Transverse colon (tissue), 4 donors: ENCODE measurements at regions not wholly inside any gene's neighbourhood (a gene's known extent, or its start where the extent isn't known, plus 50 kb on each side); places are given as distances from the start of the nearest gene placed in this dataset.

Experiments used
- DNase-seq: peaks from one replicate; pipeline ENCODE4 v3.0.0-alpha.2; 2019
- H3K27ac ChIP-seq, 4 donors: fragments of 200-600 bp; sonication (generic); 2 replicates each; pipeline ENCODE4 v1.5.1; 2016 to 2018; ENCODE audit warnings: inconsistent platforms in 4 of 4
- H3K27me3 ChIP-seq: fragments of 200-600 bp; sonication (generic); 2 replicates; pipeline ENCODE4 v1.5.1; 2017; ENCODE audit warnings: inconsistent platforms
- H3K36me3 ChIP-seq, 4 donors: fragments of 200-600 bp; sonication (generic); 2 replicates each; pipeline ENCODE4 v1.5.1; 2017 to 2019; ENCODE audit warnings: inconsistent platforms in 4 of 4
- H3K4me1 ChIP-seq, 4 donors: fragments of 200-600 bp; sonication (generic); 2 replicates each; pipeline ENCODE4 v1.5.1; 2017 to 2020; ENCODE audit warnings: inconsistent platforms in 4 of 4
- H3K4me3 ChIP-seq, 4 donors: fragments of 200-600 bp; sonication (generic); 1 replicate in 1 of 4; 2 replicates in 3 of 4; pipeline versions ENCODE4 v1.5.1 to v1.6.1; 2017 to 2019; ENCODE audit warnings: inconsistent platforms in 4 of 4
- H3K9me3 ChIP-seq, 2 donors: fragments of 200-600 bp; sonication (generic); 2 replicates each; pipeline ENCODE4 v1.5.1; 2017 to 2019; ENCODE audit warnings: inconsistent platforms in 2 of 2
- CTCF ChIP-seq, 5 experiments: fragments of 200-600 bp in 3 of 5; fragments of 450-650 bp in 2 of 5; sonication (generic) in 3 of 5; IDR thresholded peaks; 1 replicate in 2 of 5; 2 replicates in 3 of 5; pipeline ENCODE4 v1.5.1; 2016 to 2017; ENCODE audit warnings: antibody characterized with exemption in 5 of 5, inconsistent platforms in 3 of 5, mild to moderate bottlenecking in 2 of 5, moderate library complexity in 1 of 5
- EP300 ChIP-seq: sonication (generic); formaldehyde crosslinking; IDR thresholded peaks from one replicate; pipeline ENCODE4 v1.6.1; 2017; ENCODE audit warnings: antibody characterized with exemption, low read depth
- POLR2A ChIP-seq: fragments of 450-650 bp; IDR thresholded peaks from one replicate; pipeline ENCODE4 v1.6.1; 2016; ENCODE audit warnings: antibody characterized with exemption, mild to moderate bottlenecking, moderate library complexity
- POLR2AphosphoS5 ChIP-seq, 3 donors: sonication (generic); formaldehyde crosslinking; IDR thresholded peaks; one replicate each; pipeline ENCODE4 v1.6.1; 2016; ENCODE audit warnings: antibody characterized with exemption in 3 of 3
- WGBS, 2 donors: methylation state at CpG; one replicate each; pipeline ENCODE4 v1.1.5; 2018; ENCODE audit warnings: low coverage in 1 of 2; 5-methylcytosine and 5-hydroxymethylcytosine counted together
- in situ Hi-C, 4 donors: fragments of 200-750 bp; cut with MboI; loops; one replicate each; pipeline versions ENCODE4 v1.15.0 to v1.15.1; 2017; ENCODE audit warnings: low sequenced_read_pairs in 3 of 4, low pct_ligation_motif_present in 1 of 4, low pct_unique_long_range_greater_than_20kb in 1 of 4
- intact Hi-C: fragments of 100-400 bp; cut with DNase I; formaldehyde crosslinking; loops from one replicate; pipeline ENCODE4 v1.15.1; 2023; ENCODE audit warnings: low total_unique reads

DNA sequence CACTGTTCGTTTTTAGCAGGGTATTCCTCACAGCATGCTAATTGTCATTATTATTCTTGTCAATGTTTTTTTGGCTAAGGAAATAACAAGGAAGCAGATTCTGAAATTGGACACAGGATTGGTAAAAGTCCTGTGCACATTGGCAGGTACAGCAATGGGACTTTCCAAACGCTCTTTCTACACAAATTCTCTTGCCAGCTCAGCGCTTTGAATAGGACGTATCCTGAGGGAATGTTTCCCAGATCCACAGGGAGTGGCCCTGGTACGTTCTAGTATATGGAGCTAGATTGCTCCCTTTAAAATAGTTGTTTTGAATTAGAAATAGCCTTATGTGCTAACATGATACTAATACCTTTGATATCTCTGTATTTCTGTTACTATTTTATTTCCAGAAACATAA, 82.8 kb upstream of the GRB10 start:
- no peaks in the 10 kb centered on the region for H3K27me3 ChIP-seq
- no peak overlapping the region for H3K4me3 ChIP-seq
- 65 to 71% methylated on average over 4 to 5 of the region's 5 CpGs for WGBS, 2 donors
- TF ChIP-seq CTCF (IDR thresholded peaks at IDR 0.05) (no peak), EP300 (no peak), POLR2A (no peak), POLR2AphosphoS5 (IDR thresholded peaks at IDR 0.05) (no peak)
- H3K27ac ChIP-seq: no peak overlapping the region
- no peaks in the 10 kb centered on the region for H3K36me3 ChIP-seq
- no peaks in the 10 kb centered on the region for H3K4me1 ChIP-seq
- in situ Hi-C loops: no loop called here
- no peak for DNase-seq
- H3K9me3 ChIP-seq: no peaks in the 10 kb centered on the region
- intact Hi-C loops: no loop called here

DNA sequence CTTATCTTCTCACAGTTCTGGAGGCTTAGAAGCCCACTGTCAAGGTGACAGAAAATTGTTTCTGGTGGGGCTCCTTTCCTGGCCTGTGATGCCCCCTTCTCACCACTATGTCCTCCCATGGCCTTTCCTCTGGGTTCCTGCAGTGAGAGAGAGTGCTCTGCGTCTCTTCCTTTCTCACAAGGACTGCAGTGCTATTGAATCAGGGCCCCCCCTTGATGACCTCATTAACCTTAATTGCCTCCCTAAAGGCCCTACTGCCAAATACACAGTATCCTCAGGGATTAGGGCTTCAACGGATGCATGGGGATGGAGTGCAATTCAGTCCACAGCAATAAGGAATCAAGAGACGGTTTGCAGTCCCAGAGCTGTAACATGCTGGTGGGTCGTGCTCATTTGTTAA, 82.0 kb upstream of the GRB10 start:
- Histone ChIP-seq H3K27me3 (no peaks in the 10 kb centered on the region), H3K9me3 (no peaks in the 10 kb centered on the region), H3K27ac (no peak overlapping the region), H3K36me3 (no peaks in the 10 kb centered on the region), H3K4me1 (no peaks in the 10 kb centered on the region), H3K4me3 (no peak overlapping the region)
- TF ChIP-seq POLR2AphosphoS5 (IDR thresholded peaks at IDR 0.05): no peak
- no peak for TF ChIP-seq EP300
- no peak for TF ChIP-seq CTCF (IDR thresholded peaks at IDR 0.05)
- TF ChIP-seq POLR2A: no peak
- intact Hi-C loops (no loop called here), in situ Hi-C loops (no loop called here)
- WGBS, 2 donors: 68% methylated on average over 4 of the region's 4 CpGs; no CpG with 5 or more reads in 1 of the 2 donors
- DNase-seq: no peak

GRCh38 chr7:50863053-50863452, 80.4 kb upstream of the GRB10 start:
- in situ Hi-C loops (no loop called here), intact Hi-C loops (no loop called here)
- DNase-seq: no peak
- TF ChIP-seq EP300 (no peak), POLR2AphosphoS5 (IDR thresholded peaks at IDR 0.05) (no peak), CTCF (IDR thresholded peaks at IDR 0.05) (no peak)
- H3K27me3 ChIP-seq: no peaks in the 10 kb centered on the region
- no peaks in the 10 kb centered on the region for H3K36me3 ChIP-seq
- WGBS, 2 donors: 61 to 79% methylated on average over 3 of the region's 3 CpGs
- no peaks in the 10 kb centered on the region for H3K9me3 ChIP-seq
- H3K27ac ChIP-seq: no peak overlapping the region
- H3K4me3 ChIP-seq: no peak overlapping the region
- H3K4me1 ChIP-seq: no peaks in the 10 kb centered on the region

DNA sequence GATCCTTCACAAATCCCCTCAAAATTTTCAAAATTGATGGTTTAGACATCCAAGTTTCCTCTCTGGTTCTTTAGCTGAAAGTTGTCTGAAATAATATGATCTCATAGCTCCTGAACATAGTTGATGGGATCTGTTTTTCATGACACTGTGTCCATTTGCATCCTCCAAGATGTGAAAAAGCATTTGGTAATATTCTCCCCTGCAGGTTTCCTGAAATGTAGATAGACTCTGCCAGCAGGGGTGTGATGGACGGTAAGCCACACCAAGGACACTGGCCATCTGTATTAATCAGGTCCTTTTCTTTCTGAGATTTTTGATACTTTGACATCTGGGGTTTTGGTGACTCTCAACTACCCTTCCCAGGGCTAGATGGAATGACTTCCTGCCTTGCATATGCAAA, 79.6 kb upstream of the GRB10 start:
- H3K27me3 ChIP-seq: no peaks in the 10 kb centered on the region
- no peaks in the 10 kb centered on the region for H3K36me3 ChIP-seq
- H3K9me3 ChIP-seq: no peaks in the 10 kb centered on the region
- in situ Hi-C loops (no loop called here), intact Hi-C loops (no loop called here)
- TF ChIP-seq POLR2A: no peak
- no peak for TF ChIP-seq EP300
- no peak overlapping the region for H3K4me3 ChIP-seq
- 94% methylated on average over 1 of the region's 1 CpG; no CpG with 5 or more reads in 1 of the 2 donors for WGBS, 2 donors
- H3K27ac ChIP-seq: no peak overlapping the region
- no peaks in the 10 kb centered on the region for H3K4me1 ChIP-seq
- DNase-seq: no peak

DNA sequence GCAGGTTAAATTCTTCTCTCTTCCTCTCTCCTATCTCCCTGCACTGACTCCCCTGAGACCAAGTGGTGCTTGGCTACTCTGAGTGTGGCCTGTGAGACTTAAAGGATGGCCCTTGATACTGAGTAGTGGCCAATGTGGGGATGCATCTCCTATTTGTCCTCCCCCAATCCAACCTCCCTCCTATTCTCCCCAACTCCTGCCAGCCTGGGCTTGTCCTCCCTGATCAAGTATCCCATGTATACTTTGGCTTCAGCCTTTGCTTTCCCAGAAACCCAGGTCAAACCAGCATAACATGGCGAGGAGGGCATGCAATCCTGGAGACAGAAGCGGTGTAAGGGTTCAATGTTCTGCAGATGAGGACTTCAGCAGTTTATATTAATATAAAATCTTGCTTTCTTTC, 77.9 kb upstream of the GRB10 start:
- Histone ChIP-seq H3K4me3 (no peak overlapping the region), H3K9me3 (no peaks in the 10 kb centered on the region), H3K4me1 (no peaks in the 10 kb centered on the region), H3K36me3 (no peaks in the 10 kb centered on the region), H3K27ac (no peak overlapping the region), H3K27me3 (no peaks in the 10 kb centered on the region)
- in situ Hi-C loops (no loop called here), intact Hi-C loops (no loop called here)
- WGBS, 2 donors: 70% methylated on average over 2 of the region's 2 CpGs; no CpG with 5 or more reads in 1 of the 2 donors
- DNase-seq: no peak
- TF ChIP-seq EP300 (no peak), POLR2A (no peak), CTCF (IDR thresholded peaks at IDR 0.05) (no peak), POLR2AphosphoS5 (IDR thresholded peaks at IDR 0.05) (no peak)
